ENCODE measurements at regions not wholly inside any gene's neighbourhood (a gene's known extent, or its start where the extent isn't known, plus 50 kb on each side); places are given as distances from the start of the nearest gene placed in this dataset.
A peak's percentile ranks its signal among the peaks of the same experiment; 100 is the strongest.

DNA sequence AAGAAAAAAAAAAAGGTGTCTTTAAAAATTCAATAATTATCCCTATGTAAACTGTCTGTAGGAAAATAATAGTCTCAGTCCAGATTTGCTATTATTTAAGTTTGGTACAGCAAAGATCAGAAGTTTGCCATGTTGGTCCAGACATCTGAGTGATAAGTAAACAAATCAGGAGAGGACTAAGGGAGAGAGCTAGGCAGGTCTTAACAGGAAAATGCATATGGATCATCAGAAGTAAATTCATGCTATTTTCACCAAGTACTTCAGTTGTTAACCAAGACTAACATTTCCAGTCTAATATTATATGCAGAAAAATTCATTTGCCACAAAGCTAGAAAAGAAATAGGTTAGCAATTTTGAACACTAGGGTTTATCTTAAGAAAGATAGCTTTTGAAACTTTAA is 95.0 kb upstream of the STK17B start:
- Histone ChIP-seq H3K36me3 (ENCODE audit: control insufficient read depth in 1 of 2, insufficient read depth in 2 of 2, low read length in 2 of 2) (peaks cover 0 to 3% of the 10 kb centered on the region in 2 donors), H3K4me3 (ENCODE audit: low read depth in 1 of 2, low read length in 2 of 2) (no peak overlapping the region), H3K9me3 (ENCODE audit: control insufficient read depth in 1 of 2, low read length in 2 of 2) (no peaks in the 10 kb centered on the region), H3K4me1 (ENCODE audit: control insufficient read depth in 1 of 2, insufficient read depth in 2 of 2, low read length in 2 of 2) (peaks cover 0 to 13% of the 10 kb centered on the region in 2 donors), H3K27me3 (ENCODE audit: low read depth, low read length) (no peaks in the 10 kb centered on the region), H3K27ac (ENCODE audit: low read length) (no peak overlapping the region)

DNA sequence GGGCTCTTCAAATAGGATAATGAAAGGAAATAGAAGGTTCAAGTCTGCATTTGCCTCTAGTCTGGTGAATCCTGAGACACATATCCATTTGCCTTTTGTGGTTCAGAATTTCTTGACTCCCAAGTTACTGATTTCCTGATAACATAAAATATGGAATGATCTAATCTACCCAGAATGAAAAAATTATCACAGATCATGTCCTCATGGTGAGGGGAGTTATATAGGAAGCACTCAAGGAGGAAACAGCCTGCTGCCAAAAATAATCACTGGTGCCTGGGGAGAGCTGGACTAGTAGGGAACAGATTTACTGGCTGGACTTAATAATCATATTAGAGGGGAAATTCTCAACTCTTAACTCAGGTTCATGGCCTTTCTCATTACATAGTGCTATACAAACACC is 95.5 kb upstream of the STK17B start:
- Histone ChIP-seq H3K4me1 (ENCODE audit: control insufficient read depth in 1 of 2, insufficient read depth in 2 of 2, low read length in 2 of 2) (peaks cover 0 to 13% of the 10 kb centered on the region in 2 donors), H3K9me3 (ENCODE audit: control insufficient read depth in 1 of 2, low read length in 2 of 2) (no peaks in the 10 kb centered on the region), H3K4me3 (ENCODE audit: low read depth in 1 of 2, low read length in 2 of 2) (no peak overlapping the region), H3K27ac (ENCODE audit: low read length) (no peak overlapping the region), H3K27me3 (ENCODE audit: low read depth, low read length) (no peaks in the 10 kb centered on the region), H3K36me3 (ENCODE audit: control insufficient read depth in 1 of 2, insufficient read depth in 2 of 2, low read length in 2 of 2) (peaks cover 0 to 3% of the 10 kb centered on the region in 2 donors)

DNA sequence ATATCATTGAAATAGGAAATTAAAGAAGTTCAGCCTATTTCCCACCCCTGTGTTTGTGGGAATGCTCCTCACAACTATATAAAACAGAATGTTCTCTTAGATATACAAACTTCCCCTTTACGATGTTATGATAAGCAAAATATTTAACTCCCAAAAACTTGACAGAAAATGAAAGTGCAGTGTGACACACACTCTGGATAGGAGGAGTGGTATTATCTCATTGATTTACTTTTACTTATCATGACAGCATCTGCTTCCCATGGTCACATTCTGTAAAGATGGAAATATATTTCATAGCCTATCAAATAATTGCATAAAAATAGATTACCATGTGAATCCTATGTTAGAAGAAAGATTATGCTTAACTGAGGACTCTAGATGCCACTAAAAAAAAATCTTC is 96.6 kb upstream of the STK17B start:
- Histone ChIP-seq H3K36me3 (ENCODE audit: control insufficient read depth in 1 of 2, insufficient read depth in 2 of 2, low read length in 2 of 2) (peaks cover 0 to 3% of the 10 kb centered on the region in 2 donors), H3K27me3 (ENCODE audit: low read depth, low read length) (no peaks in the 10 kb centered on the region), H3K27ac (ENCODE audit: low read length) (peak overlapping the region; percentile 77), H3K4me3 (ENCODE audit: low read depth in 1 of 2, low read length in 2 of 2) (no peak overlapping the region), H3K4me1 (ENCODE audit: control insufficient read depth in 1 of 2, insufficient read depth in 2 of 2, low read length in 2 of 2) (peaks cover 0 to 13% of the 10 kb centered on the region in 2 donors), H3K9me3 (ENCODE audit: control insufficient read depth in 1 of 2, low read length in 2 of 2) (no peaks in the 10 kb centered on the region)

DNA sequence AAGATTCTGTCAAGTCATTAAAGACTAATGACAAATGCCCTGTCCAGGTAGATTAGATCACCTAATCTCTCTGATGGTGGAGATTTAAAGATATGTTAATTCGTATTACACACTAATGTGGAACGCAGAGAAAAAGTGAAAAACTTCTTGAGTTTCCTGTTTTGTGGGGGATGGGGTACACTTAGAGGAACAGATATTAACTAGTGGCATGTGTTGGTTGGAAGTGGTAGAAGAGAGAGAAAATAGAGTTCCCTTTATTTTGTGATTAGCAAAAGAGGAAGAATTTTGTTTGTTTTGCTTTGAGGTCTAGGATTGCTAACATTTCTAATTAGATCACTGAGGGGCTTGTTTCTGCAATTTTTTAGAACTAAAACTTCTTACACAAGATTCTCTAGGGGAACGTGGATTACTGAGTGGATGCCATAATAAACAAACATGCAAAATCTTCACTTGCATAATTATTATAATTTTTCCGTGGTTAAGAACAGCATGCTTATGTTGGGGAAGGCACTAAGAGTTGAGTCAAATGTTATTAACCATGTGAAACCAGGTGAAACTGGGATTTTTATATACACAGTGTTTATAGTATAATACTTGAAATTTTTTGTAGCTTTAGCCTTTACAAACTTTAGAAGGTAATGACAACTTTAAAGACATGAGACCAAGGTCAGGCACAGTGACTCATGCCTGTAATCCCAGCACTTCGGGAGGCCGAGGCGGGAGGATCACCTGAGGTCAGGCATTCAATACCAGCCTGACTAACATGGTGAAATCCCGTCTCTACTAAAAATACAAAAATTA is 97.4 kb upstream of the STK17B start:
- Histone ChIP-seq H3K27me3 (ENCODE audit: low read depth, low read length) (no peaks in the 10 kb centered on the region), H3K4me1 (ENCODE audit: control insufficient read depth in 1 of 2, insufficient read depth in 2 of 2, low read length in 2 of 2) (peaks cover 0 to 13% of the 10 kb centered on the region in 2 donors), H3K27ac (ENCODE audit: low read length) (peak overlapping the region; percentile 77), H3K36me3 (ENCODE audit: control insufficient read depth in 1 of 2, insufficient read depth in 2 of 2, low read length in 2 of 2) (no peaks in the 10 kb centered on the region), H3K4me3 (ENCODE audit: low read depth in 1 of 2, low read length in 2 of 2) (peak overlapping the region in 1 of 2 donors; percentile 13), H3K9me3 (ENCODE audit: control insufficient read depth in 1 of 2, low read length in 2 of 2) (no peaks in the 10 kb centered on the region)

DNA sequence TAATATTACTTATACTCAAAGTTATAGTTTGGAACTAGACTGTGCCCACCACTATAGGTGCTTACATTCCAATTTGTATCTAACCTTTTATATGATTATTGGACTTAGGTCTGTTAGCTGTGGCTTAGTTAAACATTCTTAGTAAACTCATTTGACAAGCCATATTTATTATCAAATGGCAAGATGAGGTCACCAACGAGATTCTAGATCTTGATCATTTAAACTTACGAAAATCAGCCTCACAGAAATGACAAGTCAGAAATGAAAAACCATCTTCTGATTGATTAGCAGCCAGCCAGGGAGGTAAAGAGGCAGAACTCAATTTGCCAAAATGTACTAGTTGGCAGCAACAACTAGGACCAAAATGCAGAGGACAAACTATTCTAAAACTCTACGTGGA is 100.4 kb upstream of the STK17B start:
- no peaks in the 10 kb centered on the region for H3K27me3 ChIP-seq (ENCODE audit: low read depth, low read length)
- no peak overlapping the region for H3K27ac ChIP-seq (ENCODE audit: low read length)
- H3K4me3 ChIP-seq (ENCODE audit: low read depth in 1 of 2, low read length in 2 of 2): no peak overlapping the region
- H3K9me3 ChIP-seq (ENCODE audit: control insufficient read depth in 1 of 2, low read length in 2 of 2): no peaks in the 10 kb centered on the region
- H3K4me1 ChIP-seq (ENCODE audit: control insufficient read depth in 1 of 2, insufficient read depth in 2 of 2, low read length in 2 of 2): peaks cover 4 to 23% of the 10 kb centered on the region in 2 donors
- no peaks in the 10 kb centered on the region for H3K36me3 ChIP-seq (ENCODE audit: control insufficient read depth in 1 of 2, insufficient read depth in 2 of 2, low read length in 2 of 2)

DNA sequence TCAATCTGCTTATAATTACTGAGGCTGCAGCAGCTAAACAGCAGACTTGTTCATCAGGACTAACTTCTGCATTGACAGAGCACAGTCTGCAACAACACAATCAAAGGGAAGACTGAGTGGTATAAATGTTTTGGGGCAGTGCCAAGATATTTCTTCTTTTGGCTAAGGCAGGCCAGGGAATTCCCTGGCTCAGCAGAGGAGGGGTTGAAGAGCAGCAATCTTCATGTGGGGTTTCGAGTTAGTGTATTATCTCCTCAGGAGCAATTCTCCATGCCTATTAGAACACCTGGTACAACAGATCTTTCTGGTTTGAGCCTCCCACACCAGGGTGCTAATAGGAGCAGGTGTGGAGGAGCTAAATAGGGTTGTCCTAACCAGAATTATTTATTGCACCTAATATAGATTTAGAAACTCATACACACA is 103.0 kb upstream of the STK17B start:
- H3K4me1 ChIP-seq (ENCODE audit: control insufficient read depth in 1 of 2, insufficient read depth in 2 of 2, low read length in 2 of 2): peaks cover 4 to 10% of the 10 kb centered on the region in 2 donors
- H3K9me3 ChIP-seq (ENCODE audit: control insufficient read depth in 1 of 2, low read length in 2 of 2): no peaks in the 10 kb centered on the region
- H3K36me3 ChIP-seq (ENCODE audit: control insufficient read depth in 1 of 2, insufficient read depth in 2 of 2, low read length in 2 of 2): no peaks in the 10 kb centered on the region
- H3K4me3 ChIP-seq (ENCODE audit: low read depth in 1 of 2, low read length in 2 of 2): no peak overlapping the region
- no peaks in the 10 kb centered on the region for H3K27me3 ChIP-seq (ENCODE audit: low read depth, low read length)
- H3K27ac ChIP-seq (ENCODE audit: low read length): no peak overlapping the region

DNA sequence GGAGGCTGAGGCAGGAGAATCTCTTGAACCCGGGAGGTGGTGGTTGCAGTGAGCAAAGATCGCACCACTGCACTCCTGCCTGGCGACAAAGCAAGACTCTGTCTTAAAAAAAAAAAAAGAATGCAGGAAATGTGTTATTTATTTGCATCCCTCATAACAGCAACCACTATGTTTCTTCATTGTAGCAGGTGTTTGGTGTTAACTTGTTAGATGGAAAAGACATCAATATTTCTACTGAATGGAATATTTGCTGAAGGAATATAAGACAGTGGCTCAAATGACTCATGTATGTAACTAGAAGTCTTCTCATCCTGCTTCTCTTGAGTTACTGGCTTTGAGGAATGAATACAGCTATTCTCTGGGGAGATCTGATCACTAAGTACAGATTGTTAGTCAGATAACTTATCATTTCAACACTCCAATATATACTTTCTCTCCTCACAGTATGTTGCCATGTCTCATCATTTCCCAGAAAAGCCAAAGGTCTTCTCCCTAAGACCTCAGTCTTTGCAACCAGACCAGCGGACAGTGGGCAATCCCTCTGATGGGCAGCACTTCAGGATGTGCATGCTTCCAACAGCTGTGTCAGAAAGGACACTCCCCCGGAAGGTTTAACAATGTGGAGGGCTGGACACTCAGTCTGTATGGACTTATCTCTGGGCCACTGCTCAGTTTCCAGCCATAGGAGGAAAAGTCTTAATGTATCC is 104.4 kb upstream of the STK17B start:
- Histone ChIP-seq H3K27ac (ENCODE audit: low read length) (peak overlapping the region; percentile 80), H3K9me3 (ENCODE audit: control insufficient read depth in 1 of 2, low read length in 2 of 2) (no peaks in the 10 kb centered on the region), H3K4me1 (ENCODE audit: control insufficient read depth in 1 of 2, insufficient read depth in 2 of 2, low read length in 2 of 2) (peaks cover 4 to 10% of the 10 kb centered on the region in 2 donors), H3K36me3 (ENCODE audit: control insufficient read depth in 1 of 2, insufficient read depth in 2 of 2, low read length in 2 of 2) (no peaks in the 10 kb centered on the region), H3K4me3 (ENCODE audit: low read depth in 1 of 2, low read length in 2 of 2) (peak overlapping the region in 1 of 2 donors; percentile 15), H3K27me3 (ENCODE audit: low read depth, low read length) (no peaks in the 10 kb centered on the region)

DNA sequence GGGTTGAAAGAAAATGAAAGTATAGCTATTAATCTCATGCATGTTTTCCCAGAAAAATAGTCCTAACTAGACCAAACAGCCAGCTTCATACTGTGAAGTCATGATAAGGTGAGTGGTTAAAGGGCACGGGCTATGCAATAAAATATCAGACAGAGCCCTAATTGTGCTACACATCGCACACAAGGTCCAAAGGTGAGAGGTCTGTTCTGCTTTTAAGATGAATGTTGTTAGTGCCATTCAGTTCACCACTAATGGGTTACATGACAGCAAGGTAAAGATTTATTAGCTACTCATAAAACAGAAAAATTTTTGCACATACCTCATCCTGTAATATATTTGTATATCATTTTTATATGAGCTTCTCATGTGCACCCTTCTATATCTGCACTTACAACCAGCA is 105.0 kb upstream of the STK17B start:
- H3K4me3 ChIP-seq (ENCODE audit: low read depth in 1 of 2, low read length in 2 of 2): peak overlapping the region in 1 of 2 donors; percentile 15
- H3K36me3 ChIP-seq (ENCODE audit: control insufficient read depth in 1 of 2, insufficient read depth in 2 of 2, low read length in 2 of 2): no peaks in the 10 kb centered on the region
- H3K4me1 ChIP-seq (ENCODE audit: control insufficient read depth in 1 of 2, insufficient read depth in 2 of 2, low read length in 2 of 2): peaks cover 4 to 10% of the 10 kb centered on the region in 2 donors
- H3K27ac ChIP-seq (ENCODE audit: low read length): peak overlapping the region; percentile 80
- H3K9me3 ChIP-seq (ENCODE audit: control insufficient read depth in 1 of 2, low read length in 2 of 2): no peaks in the 10 kb centered on the region
- no peaks in the 10 kb centered on the region for H3K27me3 ChIP-seq (ENCODE audit: low read depth, low read length)

GRCh38 chr2:196277002-196277401 is 105.6 kb upstream of the STK17B start:
- Histone ChIP-seq H3K36me3 (ENCODE audit: control insufficient read depth in 1 of 2, insufficient read depth in 2 of 2, low read length in 2 of 2) (no peaks in the 10 kb centered on the region), H3K27ac (ENCODE audit: low read length) (peak overlapping the region; percentile 80), H3K27me3 (ENCODE audit: low read depth, low read length) (no peaks in the 10 kb centered on the region), H3K4me1 (ENCODE audit: control insufficient read depth in 1 of 2, insufficient read depth in 2 of 2, low read length in 2 of 2) (peaks cover 4 to 10% of the 10 kb centered on the region in 2 donors), H3K9me3 (ENCODE audit: control insufficient read depth in 1 of 2, low read length in 2 of 2) (no peaks in the 10 kb centered on the region), H3K4me3 (ENCODE audit: low read depth in 1 of 2, low read length in 2 of 2) (no peak overlapping the region)

DNA sequence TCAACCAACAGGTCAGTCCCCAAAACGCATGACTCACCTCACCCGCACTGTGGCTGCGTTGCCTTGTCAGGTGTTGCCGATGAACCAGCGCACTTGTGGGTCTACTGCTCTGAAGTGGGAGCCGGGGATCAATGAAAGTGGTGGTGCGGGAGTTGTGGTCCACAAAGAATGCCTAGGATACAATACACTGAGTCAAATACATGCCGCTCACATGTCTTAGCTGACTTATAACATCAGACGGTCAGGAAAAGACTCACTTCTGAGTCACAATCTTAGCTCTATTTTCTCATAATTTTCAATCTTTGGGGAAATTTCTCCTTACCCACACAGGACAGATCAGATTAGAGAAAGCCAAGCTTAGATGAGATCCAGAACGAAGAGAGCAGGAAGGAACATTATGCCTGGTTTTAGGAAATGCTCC is 107.1 kb upstream of the STK17B start:
- Histone ChIP-seq H3K4me1 (ENCODE audit: control insufficient read depth in 1 of 2, insufficient read depth in 2 of 2, low read length in 2 of 2) (peaks cover 4 to 10% of the 10 kb centered on the region in 2 donors), H3K27ac (ENCODE audit: low read length) (no peak overlapping the region), H3K4me3 (ENCODE audit: low read depth in 1 of 2, low read length in 2 of 2) (no peak overlapping the region), H3K27me3 (ENCODE audit: low read depth, low read length) (no peaks in the 10 kb centered on the region), H3K36me3 (ENCODE audit: control insufficient read depth in 1 of 2, insufficient read depth in 2 of 2, low read length in 2 of 2) (no peaks in the 10 kb centered on the region), H3K9me3 (ENCODE audit: control insufficient read depth in 1 of 2, low read length in 2 of 2) (no peaks in the 10 kb centered on the region)

- H3K27ac ChIP-seq (ENCODE audit: low read length): no peak overlapping the region
- H3K4me1 ChIP-seq (ENCODE audit: control insufficient read depth in 1 of 2, insufficient read depth in 2 of 2, low read length in 2 of 2): peaks cover 2 to 7% of the 10 kb centered on the region in 2 donors
- H3K27me3 ChIP-seq (ENCODE audit: low read depth, low read length): no peaks in the 10 kb centered on the region
- H3K36me3 ChIP-seq (ENCODE audit: control insufficient read depth in 1 of 2, insufficient read depth in 2 of 2, low read length in 2 of 2): no peaks in the 10 kb centered on the region
- H3K9me3 ChIP-seq (ENCODE audit: control insufficient read depth in 1 of 2, low read length in 2 of 2): no peaks in the 10 kb centered on the region
- no peak overlapping the region for H3K4me3 ChIP-seq (ENCODE audit: low read depth in 1 of 2, low read length in 2 of 2)
Measured at GRCh38 chr2:196279541-196279940, 108.2 kb upstream of the STK17B start.
